Inferior parietal cortex (tissue), 1 donor: ENCODE measurements at regions not wholly inside any gene's neighbourhood (a gene's known extent, or its start where the extent isn't known, plus 50 kb on each side); places are given as distances from the start of the nearest gene placed in this dataset.

Experiments
- DNase-seq: peaks from one replicate; pipeline ENCODE4 v3.0.0-alpha.2; 2016; ENCODE audit errors: extremely low spot score

DNA sequence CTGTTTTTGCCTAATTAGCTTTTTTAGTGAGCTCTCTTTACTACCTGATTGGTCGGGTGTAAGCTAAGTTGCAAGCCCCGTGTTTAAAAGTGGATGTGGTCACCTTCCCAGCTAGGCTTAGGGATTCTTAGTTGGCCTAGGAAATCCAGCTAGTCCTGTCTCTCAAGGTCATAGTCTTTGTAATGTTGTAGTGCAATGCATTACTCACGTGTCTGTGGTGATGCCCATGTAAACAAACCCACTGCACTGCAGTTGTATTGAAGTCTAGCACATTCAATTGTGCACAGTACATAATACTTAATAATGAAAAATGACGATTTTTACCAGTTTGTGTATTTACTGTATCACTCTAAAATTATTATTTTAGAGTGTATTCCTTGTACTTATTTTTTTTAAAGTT, 335.5 kb downstream of the NUAK1 start:
- no peak for DNase-seq

DNA sequence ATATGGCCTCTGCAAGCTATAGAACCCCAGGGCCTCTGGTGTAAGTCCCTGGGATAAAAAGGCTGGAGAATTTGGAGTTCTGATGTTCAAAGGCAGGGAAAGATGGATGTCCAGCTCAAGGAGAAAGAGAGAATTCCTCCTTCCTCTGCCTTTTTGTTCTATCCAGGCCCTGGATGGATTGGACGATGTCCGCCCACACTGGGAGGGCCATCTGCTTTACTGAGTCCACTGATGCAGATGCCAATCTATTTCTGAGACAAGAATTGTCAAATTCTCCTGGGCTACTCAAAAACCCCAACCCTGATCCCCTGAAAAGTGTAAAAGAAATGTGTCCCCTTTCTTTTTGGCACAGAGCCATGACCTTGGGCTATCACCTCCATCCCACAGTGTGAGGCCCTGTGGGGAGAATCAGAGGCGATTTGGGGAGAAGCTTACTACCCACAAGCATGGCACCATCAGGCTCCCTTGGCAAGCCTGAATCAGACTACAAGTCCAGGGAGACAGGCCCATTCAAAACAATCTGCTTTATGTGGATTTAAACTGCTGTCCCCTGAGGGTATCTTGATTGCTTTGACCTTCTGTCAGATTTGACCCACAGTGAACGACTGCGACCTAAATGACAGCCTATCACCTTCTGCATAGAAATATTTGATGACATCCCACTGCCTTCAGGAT, 334.0 kb downstream of the NUAK1 start:
- no peak for DNase-seq

DNA sequence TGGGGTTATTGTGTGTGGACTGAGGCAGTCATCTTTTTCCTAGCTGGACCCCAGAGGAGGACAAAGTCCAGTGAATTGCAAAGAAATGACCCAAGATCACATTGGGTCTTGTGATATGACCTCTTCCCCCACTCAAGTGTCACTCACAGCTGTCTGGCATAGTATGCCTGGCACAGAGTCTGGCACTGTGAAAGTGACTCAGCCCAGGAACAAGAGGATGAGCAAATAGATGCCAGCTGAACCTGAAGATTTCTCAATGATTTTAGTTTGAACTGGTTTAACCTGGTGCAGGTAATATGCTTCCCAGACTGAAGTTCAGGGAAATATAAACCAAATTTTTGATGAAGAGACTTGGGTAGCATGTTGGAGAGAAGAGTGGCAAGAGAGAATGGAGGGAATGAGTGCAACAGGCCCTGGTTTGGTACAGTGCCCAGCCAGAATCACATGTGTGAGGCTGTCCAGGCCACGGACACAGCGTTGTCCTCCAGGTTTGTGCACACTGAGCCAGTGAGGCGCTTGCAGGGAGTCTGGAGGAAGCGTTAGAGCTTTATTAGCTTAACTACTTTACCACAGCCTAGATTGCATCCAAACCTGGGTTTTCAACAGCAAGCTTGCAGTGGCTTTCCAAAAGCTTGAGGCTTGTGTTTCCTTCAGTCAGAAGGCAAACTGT, 332.9 kb downstream of the NUAK1 start:
- no peak for DNase-seq

DNA sequence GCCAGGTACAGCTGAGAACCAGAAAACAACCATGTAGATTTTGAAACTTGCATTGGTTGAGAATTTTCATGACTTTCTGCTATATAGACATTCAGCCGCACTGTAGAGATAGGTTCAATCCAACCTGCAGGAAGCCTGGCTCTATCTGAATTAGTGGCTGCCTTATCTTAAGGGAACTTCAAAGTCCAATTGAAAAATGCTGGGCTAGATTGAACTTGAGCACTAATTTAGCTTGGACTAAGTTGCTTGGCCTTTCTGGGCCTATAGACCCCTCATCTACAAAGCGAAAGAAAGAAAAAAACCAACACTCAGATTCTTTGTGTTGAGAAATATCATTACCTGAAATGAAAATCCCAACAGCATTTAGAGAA, 332.4 kb downstream of the NUAK1 start:
- no peak for DNase-seq

DNA sequence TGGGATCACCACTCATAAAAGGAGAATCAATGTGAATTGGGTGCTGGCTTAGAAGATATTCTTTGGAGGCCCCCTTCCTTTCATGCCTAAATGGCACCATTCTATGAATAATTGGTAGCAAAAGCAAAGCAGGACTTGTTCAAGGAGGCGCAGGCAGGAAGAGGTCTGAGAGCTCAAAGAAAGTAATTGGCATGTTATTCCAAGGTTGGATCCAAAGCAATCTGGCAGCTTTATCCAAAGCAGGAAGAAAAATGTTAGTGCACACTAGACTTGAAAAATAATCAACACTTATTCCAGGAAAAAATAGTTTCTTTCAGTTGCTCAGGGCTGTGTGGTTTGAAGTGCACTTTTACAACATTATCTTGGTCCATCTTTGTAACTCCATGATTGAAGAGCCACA, 326.4 kb downstream of the NUAK1 start:
- DNase-seq: no peak

DNA sequence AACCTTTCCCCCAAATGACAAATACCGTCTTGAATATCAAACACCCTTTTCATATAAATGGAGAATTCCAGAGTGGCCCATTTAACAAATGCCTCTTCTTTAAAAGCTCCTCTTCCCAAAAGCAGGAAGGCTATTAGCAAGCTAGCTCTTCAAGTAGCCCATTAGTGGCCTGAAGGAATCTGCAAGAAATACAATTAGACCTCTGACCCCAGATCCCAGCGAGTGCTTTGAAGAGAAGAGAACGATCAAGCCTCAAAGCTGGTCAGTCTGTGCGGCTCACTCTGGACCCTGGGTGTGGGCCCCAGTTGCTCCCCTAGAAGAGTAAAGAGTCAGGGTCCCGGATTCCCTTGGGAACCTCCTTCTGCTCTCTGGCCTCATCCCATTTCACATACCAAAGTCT, 325.6 kb downstream of the NUAK1 start:
- DNase-seq: no peak

DNA sequence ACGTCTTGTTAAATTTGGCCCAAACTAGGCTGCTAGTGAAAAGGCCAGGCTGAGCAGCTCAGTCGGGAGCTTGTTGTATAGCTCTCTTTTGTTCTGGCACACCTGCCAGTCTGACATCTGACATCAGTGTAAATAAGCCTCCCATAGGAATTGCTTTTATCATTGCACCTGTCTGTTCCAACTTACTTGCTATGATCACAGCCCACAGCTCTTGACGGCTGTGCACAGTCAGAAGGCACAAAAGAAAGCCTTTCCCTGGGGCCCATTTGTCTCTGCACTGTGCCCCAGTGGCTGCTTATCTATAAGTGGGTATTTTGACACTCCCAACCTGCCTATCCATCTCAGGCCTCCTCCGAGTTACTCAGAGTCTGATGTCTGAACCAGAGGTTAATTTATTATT, 324.5 kb downstream of the NUAK1 start:
- DNase-seq: no peak

DNA sequence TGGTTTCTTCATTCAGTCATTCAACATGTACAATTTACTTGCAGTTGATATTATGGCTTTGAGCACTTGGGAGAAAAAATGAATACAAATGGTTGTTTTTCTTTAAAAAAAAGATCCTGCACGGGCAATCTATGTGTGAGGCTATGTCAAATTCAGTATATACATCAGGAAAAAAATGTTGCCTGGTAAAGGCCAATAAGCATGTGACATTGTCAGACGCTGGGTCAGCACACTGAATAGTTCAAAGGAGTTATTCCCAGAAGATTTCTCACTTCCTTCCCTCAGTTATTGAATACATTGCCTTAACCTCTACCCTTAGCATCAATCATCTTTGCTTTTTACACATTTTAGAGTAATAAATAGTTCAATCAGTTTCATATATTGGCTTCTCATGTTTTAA, 319.2 kb downstream of the NUAK1 start:
- DNase-seq: no peak

DNA sequence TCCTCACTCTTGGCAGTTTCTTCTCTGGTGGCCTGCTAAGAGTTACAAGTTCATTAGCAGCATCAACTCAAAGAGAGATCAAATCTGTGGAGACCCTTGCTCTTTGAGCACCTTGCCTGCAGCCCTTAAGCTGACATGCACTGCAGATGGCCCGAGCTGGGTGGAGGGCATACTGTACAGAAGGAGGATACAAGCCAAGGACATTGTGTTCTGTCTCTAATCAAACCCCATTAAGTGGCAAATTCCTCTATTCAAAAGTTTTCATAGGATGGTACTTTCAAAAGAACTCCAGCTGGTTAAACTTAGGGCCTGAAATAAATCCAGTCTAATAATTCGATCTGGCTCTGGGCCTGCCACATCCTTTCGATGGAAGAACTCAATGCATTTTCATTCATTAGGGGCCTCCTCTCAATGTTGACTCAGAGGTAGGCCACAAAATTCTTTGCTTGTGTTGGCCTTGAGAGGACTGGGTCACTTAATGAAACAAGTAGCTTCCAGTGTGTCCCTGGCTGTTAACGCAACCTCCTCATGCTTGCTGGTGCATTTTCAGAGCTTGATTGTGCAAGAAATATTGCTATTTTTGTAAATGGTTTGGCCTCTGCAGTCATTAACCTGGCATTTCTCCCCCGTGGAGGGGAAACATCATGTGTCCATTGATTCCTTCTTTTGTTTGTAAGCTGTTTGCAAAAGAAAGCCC, 318.2 kb downstream of the NUAK1 start:
- peak; percentile 13 for DNase-seq

DNA sequence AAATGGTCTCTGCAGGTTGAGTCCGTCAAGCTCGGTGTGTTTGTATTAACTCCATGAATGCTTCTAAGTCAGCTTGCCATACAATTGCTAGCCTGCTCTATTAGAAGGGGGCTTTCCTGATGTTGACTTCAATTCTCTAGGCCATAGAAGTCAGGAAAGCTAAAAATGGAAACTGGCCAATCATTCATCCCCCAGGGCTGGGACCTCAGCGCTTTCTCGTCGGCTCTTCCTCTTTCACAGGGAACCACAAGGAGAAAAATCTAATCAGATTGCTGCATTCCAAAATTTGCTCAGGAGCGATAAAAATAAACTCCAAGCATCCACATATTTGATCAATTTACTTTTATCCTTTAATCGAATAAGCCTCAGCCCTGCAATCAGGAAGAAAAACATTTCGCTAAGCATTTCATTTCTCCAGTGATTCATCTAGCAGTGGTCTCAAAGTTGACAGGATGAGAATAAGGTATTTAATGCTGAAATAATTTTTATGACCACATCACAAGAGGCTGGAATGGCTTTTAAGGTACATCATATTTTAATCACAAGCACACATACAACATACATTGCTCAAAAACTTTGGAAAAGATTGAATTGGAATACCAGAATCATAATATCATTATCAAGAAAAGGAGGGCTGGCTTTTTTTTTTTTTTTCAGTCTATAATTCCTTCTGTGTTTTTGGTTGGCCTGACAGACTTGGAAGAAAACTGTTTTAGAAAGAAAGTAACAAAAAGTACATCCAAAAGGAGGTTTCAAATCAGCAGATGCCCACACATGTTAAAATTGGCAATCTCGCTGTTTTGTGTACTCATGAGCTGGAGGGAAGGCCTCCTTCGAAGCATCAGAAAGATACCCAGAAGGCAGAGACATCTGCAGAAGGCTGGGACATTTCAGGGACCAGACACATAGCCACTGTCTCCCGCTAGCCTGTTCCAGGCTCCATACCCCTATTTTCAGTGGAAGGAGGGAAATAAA, 316.3 kb downstream of the NUAK1 start:
- DNase-seq: peak; percentile 66

DNA sequence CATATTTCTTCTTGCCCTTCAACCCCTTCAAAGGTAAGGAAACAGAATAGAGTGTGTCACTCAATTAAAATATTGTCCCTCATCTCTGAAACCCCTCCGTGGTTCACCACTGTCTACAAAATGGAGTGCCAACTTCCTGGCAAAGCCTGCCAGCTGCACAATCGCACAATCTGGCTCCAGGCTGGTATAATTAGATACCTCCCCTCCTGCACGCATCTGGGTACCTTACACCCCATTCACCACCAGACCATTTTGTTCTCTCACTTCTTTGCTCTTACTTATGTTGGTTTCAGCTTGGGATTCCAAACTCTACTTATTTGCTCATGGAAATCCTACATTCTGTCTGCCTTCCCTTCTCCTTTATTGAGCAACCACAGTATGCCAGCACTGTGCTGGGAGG, 314.9 kb downstream of the NUAK1 start:
- DNase-seq: no peak

DNA sequence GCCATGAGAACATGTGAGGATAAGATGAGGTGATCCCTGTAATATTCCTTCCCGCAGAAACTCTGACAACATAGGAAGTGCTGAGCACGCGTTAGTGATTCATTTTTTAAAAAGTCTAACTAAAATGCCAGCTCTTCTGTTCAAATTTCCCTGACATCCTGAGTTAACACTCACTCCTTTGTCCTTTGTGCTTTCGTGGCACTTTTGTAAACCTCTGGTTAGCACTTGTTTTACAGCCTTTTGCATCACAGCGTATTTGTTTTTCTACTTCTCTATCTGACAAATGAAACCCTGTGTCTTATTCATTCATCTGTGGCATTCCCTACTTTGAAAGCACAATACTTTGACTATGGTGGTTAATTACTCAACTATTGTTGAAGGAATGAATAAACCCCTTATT, 313.6 kb downstream of the NUAK1 start:
- DNase-seq: no peak

DNA sequence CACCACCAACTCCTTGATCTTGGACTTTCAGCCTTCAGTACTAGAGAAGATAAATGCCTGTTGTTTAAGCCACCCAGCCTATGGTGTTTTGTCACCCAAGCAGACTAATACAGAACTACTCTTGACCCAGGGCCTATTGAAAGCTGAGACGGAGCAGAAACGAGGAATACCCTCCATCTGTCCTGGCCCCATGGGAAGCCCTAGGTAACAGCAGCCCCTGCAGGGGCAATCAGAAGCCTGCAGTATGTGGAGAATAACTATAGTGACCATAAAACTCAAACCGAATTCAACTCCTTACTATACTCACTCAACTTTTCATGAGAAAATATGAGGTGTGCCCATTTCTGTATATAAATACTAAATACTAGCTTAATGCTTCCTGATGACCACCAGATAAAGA, 307.4 kb downstream of the NUAK1 start:
- DNase-seq: no peak

DNA sequence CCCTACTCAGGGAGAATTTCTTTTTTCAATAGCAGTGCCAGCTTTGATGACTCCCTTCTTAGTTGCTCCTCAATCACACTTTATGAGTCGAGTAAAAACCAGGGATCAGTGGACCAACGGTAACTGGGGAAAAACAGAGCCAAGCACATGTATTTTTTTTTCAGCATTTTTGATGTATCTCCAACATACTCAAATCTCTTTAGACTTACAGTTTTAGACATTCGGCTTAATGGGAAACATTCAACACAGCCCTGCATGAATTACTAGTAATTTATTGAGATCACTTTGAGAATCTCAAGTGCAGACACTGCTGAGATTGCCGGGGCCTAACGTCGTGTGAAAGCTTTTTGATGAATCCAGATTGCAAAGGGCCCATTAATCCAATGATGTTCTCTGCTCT, 306.7 kb downstream of the NUAK1 start:
- DNase-seq: no peak

DNA sequence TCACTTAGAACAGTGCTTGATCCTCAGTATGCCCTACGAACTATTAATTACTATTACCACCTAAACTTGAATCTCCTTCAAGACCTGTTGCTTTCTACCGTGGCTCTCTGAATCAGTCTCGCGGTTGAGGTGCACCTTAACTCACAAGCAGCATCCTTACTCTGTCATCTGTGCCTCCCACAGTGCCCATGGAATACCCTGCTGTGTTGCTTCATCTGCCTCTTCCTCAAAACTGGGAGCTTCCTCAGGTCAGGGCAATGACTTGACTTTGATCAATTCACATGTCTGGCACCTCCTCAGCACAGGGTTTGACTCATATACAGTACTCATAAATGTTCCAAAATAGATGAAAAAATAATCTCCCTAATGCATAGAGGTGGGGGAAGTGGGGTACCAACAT, 305.9 kb downstream of the NUAK1 start:
- no peak for DNase-seq

DNA sequence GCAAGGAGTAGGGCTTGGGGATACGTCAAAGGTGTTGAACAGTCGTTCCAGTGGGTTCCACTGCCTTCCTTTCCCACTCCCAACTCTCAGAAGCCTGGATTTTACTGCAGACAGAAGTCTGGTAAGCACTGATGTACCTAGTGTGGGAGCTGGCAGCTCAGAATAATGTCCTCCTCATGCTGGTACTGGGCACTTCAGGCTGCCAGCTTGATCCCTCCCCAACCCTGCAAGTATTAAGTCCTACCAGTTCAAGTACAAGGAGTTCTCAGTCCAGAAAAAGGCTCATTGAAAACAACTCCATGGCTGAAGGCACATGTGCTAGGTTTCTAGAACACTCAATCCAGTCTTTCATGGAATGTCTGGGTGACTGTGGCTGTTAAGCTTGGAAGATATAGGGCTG, 304.3 kb downstream of the NUAK1 start:
- DNase-seq: no peak

DNA sequence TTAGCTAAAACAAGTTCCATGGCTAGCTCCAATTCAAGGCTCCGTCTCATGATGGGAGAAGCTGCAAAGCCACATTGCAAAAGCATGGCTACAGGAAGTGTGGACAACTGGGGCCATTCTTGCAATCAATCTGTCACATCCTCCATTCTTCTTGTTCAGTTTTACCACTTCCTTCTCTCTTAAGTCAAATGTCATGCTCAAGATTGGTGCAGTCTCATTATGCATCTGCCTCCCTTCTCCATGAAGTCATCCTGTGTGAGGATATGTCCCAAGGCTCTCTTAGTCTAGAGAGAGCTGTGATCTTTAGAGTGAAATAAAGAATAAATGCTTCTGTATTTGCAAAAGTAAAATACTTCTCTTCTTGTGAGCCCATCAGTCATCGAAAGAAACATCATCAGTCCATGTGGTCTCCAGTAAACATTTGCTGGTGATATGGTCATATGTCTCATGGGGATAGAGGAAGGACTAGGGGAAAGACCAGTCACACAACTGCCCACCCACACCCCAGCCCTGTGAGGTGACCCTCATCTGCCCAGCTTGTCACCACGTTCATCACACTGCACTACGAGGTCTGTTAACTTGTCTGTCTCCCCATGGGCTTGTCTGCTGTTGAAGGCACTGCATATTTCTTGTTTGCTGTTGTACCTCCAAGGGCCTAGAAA, 303.0 kb downstream of the NUAK1 start:
- DNase-seq: no peak

DNA sequence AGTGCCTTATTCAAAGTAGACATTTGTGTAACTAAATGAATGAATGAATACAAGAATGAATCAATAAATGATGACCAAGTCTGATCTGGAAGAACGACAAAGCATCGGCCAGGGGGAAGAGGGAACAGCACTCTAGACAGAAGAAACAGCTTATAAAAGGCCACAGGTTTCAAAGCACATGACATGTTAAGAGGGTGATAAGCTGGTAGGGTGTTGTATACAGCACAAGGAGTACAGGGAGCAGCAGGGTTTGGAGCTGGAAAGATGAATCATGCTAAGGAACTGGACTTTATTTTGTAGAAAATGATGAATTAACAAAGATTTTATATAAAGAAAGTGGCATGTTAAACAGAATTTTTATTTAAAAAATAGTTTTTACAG, 302.5 kb downstream of the NUAK1 start:
- no peak for DNase-seq

DNA sequence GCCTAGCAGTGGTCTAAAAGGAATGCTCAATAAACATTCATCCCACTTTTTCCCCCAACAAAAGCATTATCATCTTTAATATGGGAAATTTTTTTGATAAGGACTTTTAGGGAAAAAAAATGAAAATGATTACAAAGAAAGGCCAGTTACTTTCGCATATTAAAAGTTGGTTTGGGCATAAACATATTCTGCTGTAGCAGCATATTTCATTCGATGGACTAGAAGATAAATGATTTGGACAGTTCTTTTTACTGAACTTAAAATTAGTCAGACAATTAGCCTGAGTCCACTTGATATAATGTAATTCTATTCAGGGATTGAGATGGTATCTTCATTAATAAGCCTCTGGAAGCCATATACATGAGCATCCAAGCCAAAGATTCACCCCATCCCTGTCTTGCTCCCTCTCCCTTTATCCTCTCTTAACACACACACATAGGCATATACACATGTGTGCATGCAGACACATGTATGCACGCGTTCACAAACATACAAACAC, 299.1 kb downstream of the NUAK1 start:
- no peak for DNase-seq

DNA sequence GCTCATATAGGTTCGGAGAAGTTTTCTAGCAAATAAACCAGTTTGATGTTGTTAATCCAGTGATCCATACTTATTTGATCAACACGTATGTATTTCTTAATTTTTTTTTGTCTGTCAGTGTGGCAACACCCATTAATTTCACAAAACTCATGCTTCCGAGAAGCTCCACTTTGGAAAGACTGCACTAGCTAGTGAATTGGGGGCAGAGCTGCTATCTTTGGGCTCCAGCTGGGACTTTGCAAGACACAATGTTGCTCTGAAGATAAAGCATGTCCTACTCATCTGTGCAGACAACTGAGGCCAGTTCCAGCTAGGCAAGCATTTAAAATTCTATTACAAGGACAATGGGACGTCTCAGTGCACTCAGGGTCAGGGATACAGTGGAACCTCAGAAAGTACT, 298.4 kb downstream of the NUAK1 start:
- no peak for DNase-seq

DNA sequence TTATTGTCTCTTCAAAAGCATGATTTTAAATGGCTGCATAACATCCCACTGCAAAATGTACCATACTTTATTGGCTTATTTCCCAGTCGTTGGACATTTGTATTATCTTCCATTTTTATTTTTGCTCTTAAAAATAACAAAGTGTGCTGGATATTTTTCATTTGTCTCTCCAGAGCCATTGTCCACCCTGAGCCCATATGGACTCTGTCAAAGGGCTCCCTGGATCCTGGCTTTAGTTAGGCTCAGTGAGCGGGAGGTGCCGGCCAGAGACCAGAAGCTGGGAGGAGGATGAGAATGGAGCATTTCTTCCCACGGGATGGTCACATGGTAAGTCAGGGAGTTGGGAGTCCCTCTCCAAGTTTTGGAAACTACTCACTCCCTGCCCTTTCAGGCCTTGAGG, 296.9 kb downstream of the NUAK1 start:
- DNase-seq: no peak
